ENCODE measurements at regions not wholly inside any gene's neighbourhood (a gene's known extent, or its start where the extent isn't known, plus 50 kb on each side); places are given as distances from the start of the nearest gene placed in this dataset.

GRCh38 chr13:74084375-74084935 is 49.7 kb downstream of the KLF12 start:
- no peak for DNase-seq

GRCh38 chr13:74082741-74083160 is 51.5 kb downstream of the KLF12 start:
- no peak for DNase-seq

DNA sequence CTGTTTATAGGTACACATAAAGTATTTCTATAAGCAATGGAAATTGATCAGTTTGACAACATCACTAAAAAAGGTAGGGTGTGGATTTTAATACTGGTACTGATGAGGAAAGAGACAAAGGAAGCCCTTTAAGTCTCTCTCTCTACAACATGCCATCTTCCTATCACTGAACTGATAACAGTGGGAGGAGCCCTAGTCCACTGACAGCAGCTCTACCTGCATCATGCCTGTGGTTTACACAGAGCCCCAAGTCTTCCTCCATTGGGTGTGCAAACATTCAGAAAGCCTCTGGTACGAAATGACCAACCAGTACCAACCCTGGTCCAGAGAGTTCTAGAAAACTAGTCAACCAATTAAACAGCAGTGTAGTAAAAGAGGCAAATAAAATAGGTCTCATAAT is 53.4 kb downstream of the KLF12 start:
- DNase-seq = no peak

DNA sequence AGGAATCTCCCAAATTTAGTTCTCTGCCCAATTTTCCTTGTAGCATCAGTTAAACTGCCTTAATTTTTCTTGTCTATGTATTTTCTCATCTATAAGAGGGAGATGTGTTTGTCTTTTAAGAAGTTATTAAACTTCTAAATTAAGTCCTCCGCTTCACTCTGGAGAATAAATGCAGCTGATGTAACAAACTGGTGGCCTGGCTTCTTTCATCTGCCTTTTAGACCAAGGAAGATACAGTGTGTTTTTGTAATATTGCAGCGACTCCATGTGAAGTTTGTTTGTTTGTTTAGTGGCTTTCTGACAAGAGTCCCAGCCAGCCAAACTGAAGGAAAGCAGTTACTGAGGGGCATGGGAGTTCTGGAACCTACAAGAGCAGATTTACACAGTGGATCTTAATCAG is 56.4 kb downstream of the KLF12 start:
- no peak for DNase-seq

DNA sequence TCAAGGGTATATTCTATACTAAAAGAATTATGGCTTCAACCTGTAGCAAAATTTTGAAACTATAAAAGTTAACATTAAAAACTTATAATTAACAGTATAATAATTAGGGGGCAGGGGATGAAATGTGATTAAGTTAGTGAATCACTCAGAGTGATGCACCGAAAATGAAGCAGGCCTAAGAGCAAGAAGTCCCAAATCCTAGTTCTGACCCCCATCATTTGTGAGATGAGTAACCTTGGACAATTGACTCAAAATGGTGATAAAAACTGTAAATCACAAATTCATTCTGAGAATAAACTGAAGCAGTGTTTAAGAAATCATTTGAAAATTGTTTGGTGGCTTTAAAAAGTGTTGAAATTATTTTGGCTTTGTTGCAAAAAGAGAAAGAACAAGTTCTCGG is 56.8 kb downstream of the KLF12 start:
- DNase-seq = no peak

GRCh38 chr13:74074723-74075122 is 59.5 kb downstream of the KLF12 start:
- no peak for DNase-seq

DNA sequence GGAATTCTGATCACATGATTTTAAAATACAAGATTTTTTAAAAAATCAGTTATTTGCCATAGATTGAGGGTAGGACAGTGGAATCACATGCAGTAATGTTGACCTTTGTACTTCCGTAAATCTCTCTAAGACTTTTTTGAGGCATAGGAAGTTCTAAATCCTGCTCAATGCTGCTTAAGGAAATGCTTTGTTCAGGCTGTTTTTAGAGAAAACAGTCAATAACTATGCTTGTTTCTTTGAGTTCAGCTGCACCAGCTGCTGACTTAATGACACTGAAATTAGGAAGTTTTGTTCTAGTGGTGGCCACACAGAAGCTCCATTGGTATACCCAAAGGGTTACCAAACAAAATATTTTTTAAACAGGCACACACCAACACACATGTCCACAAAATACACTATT is 60.9 kb downstream of the KLF12 start:
- no peak for DNase-seq

- no peak for DNase-seq
These were observed 63.7 kb downstream of the KLF12 start for GRCh38 chr13:74070513-74070912.

DNA sequence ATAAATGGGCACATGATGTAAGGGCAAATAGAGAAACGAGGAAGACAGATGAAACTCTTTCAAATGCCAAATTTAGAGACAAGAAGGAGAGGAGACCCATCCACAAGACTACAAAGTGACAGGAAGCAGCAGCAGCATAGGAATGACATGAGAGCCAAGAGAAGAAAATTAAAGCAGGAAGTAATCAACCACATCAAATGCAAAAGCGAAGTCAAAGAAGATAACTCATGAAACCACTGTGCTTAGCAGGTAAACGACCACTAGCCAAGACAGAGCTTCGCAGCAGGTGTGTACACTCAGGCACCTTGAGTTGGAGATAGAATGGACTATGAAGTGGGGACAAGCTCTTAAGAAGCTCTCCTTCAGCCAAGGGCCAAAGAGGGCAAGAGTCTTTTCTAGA is 64.1 kb downstream of the KLF12 start:
- DNase-seq = peak in 4 of 5 donors; percentile 18 to 61 (median 26)

GRCh38 chr13:74068471-74068870 is 65.7 kb downstream of the KLF12 start:
- DNase-seq = peak in 1 of 5 donors; percentile 9

GRCh38 chr13:74067818-74068217 is 66.4 kb downstream of the KLF12 start:
- DNase-seq = no peak

GRCh38 chr13:74066937-74067336 is 67.3 kb downstream of the KLF12 start:
- DNase-seq = no peak

- no peak for DNase-seq
These were observed 69.3 kb downstream of the KLF12 start for GRCh38 chr13:74064805-74065312.

- DNase-seq = no peak
These were observed 70.6 kb downstream of the KLF12 start for GRCh38 chr13:74063533-74064100.

DNA sequence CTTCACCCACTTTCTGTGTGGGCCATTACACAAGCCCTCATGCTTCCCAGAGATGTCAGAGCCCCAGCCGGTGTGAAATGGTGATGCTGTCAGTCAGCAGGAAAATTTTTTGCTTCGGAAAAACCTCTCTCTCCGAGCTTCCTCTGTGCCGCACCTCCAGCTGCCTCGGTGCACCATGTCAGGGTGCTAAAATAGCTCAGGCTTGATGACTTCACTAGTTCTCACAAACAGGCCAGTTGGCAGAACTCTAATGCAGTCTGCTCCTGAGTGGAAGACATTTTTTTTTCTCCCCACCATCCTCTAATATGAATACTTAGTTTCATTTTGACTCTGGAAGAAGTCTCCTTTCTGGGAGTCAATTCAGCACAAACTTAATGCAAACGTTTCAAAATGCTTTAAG is 71.3 kb downstream of the KLF12 start:
- DNase-seq = peak in 2 of 5 donors; percentile 14 to 69

- peak in 2 of 5 donors; percentile 11 to 71 for DNase-seq
These were observed 72.1 kb downstream of the KLF12 start for GRCh38 chr13:74061926-74062595.

- DNase-seq = no peak
These were observed 77.2 kb downstream of the KLF12 start for GRCh38 chr13:74056801-74057542.

- DNase-seq = peak in 1 of 5 donors; percentile 8
These were observed 81.7 kb downstream of the KLF12 start for GRCh38 chr13:74052402-74052928.

DNA sequence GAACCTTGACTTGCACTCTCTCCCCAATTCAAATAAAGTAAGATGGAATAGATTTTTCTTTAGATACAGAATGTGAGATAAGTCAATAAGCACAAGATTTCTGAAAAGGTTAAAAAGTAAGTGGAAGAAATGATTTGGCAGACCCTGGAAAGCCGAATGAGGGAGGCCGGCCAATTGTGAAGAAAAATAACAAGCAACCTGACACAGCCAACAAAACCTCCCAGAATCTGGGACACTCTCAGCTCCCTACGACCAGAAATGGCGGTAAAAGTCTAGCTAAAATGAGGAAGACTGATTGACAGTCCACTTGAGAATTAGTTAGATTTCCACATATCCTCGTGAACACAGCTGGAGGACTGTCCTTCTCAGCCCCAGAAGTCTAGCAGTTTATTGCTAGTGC is 85.4 kb downstream of the KLF12 start:
- no peak for DNase-seq

- DNase-seq = no peak
These were observed 86.1 kb downstream of the KLF12 start for GRCh38 chr13:74047931-74048600.

- no peak for DNase-seq
These were observed 87.8 kb downstream of the KLF12 start for GRCh38 chr13:74046431-74046830.

DNA sequence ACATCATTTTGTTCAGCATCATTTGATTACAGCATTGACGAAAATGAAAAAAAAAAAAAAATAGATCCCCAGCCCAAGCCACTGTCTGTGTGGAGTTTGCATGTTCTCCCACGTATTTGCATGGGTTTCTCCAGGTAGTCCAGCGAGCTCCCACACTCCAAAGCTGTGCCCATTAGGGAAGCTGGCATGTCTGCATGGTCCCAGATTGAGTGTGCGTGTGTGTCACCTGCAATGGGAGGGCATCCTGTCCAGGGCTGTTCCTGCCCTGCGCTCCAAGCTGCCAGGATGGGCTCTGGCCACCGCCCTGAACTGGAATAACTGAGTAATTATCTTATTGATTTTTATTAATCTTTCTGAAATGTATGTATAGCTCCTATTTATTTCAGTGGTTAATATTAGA is 88.6 kb downstream of the KLF12 start:
- no peak for DNase-seq

GRCh38 chr13:74043237-74043636 is 91.0 kb downstream of the KLF12 start:
- no peak for DNase-seq
